Right kidney (tissue), 1 donor: ENCODE measurements at regions not wholly inside any gene's neighbourhood (a gene's known extent, or its start where the extent isn't known, plus 50 kb on each side); places are given as distances from the start of the nearest gene placed in this dataset.

Experiments used
- DNase-seq: peaks from one replicate; pipeline ENCODE4 v3.0.0-alpha.2; 2016

- no peak for DNase-seq
These were observed 2044.5 kb upstream of the AGA start for GRCh38 chr4:179486570-179487335.

- no peak for DNase-seq
These were observed 2050.2 kb upstream of the AGA start for GRCh38 chr4:179492260-179493080.

- DNase-seq = no peak
These were observed 2061.7 kb upstream of the AGA start for GRCh38 chr4:179503976-179504375.

GRCh38 chr4:179509489-179509888 lies 2067.3 kb upstream of the AGA start:
- no peak for DNase-seq

- DNase-seq = no peak
These were observed 2079.7 kb upstream of the AGA start for GRCh38 chr4:179521952-179522351.

GRCh38 chr4:179530958-179531357 lies 2088.7 kb upstream of the AGA start:
- no peak for DNase-seq

- DNase-seq = no peak
These were observed 2094.5 kb upstream of the AGA start for GRCh38 chr4:179536694-179537093.

GRCh38 chr4:179539641-179540040 lies 2097.4 kb upstream of the AGA start:
- no peak for DNase-seq

- DNase-seq = no peak
These were observed 2101.5 kb upstream of the AGA start for GRCh38 chr4:179543771-179544170.

GRCh38 chr4:179544496-179544895 lies 2102.3 kb upstream of the AGA start:
- no peak for DNase-seq

- DNase-seq = no peak
These were observed 2109.9 kb upstream of the AGA start for GRCh38 chr4:179552131-179552530.

GRCh38 chr4:179563741-179564140 lies 2121.5 kb upstream of the AGA start:
- DNase-seq = no peak

- DNase-seq = no peak
These were observed 2127.3 kb upstream of the AGA start for GRCh38 chr4:179569549-179569948.

GRCh38 chr4:179582164-179582905 lies 2140.1 kb upstream of the AGA start:
- no peak for DNase-seq

GRCh38 chr4:179583221-179583620 lies 2141.0 kb upstream of the AGA start:
- DNase-seq = no peak

- no peak for DNase-seq
These were observed 2141.9 kb upstream of the AGA start for GRCh38 chr4:179584101-179584500.

- no peak for DNase-seq
These were observed 2143.5 kb upstream of the AGA start for GRCh38 chr4:179585761-179586160.

- DNase-seq = no peak
These were observed 2144.2 kb upstream of the AGA start for GRCh38 chr4:179586460-179586859.

GRCh38 chr4:179595671-179596410 lies 2153.6 kb upstream of the AGA start:
- DNase-seq = peak; percentile 14

- no peak for DNase-seq
These were observed 2154.4 kb upstream of the AGA start for GRCh38 chr4:179596621-179597020.

GRCh38 chr4:179597301-179597700 lies 2155.1 kb upstream of the AGA start:
- no peak for DNase-seq

GRCh38 chr4:179601671-179602070 lies 2159.4 kb upstream of the AGA start:
- no peak for DNase-seq
